B cell (primary cell): ENCODE measurements at regions not wholly inside any gene's neighbourhood (a gene's known extent, or its start where the extent isn't known, plus 50 kb on each side); places are given as distances from the start of the nearest gene placed in this dataset.

ENCODE experiments used
- ATAC-seq: fragments of 200-7000 bp; cut with Tn5 transposase; one replicate; pipeline ENCODE4 v1.10.0; 2021; ENCODE audit warnings: low read depth, mild to moderate bottlenecking, moderate number of reproducible peaks, moderate library complexity
- CTCF ChIA-PET: fragments of 350-600 bp; sonication (Branson Sonifier 250); formaldehyde crosslinking; loops from one replicate; lab custom pipeline; 2021; ENCODE audit warnings: antibody characterized with exemption, inconsistent platforms; lab: Charles Lee
- POLR2A ChIA-PET: fragments of 350-600 bp; sonication (Branson Sonifier 250); formaldehyde crosslinking; loops from one replicate; lab custom pipeline; 2021; ENCODE audit warnings: antibody characterized with exemption; lab: Charles Lee
- DNase-seq: peaks from one replicate; pipeline ENCODE4 v3.0.0; 2013
- H2AFZ ChIP-seq: 2 replicates; pipeline ENCODE4 v1.6.1; 2012; ENCODE audit warnings: mild to moderate bottlenecking, low read depth, low read length; ENCODE audit not compliant: insufficient read depth, poor library complexity, severe bottlenecking
- H3K27ac ChIP-seq, 2 donors: 1 replicate in 1 of 2; 2 replicates in 1 of 2; pipeline ENCODE4 v1.5.1; 2012 to 2013; ENCODE audit warnings: low read length in 2 of 2, mild to moderate bottlenecking in 2 of 2, moderate library complexity in 1 of 2
- H3K27me3 ChIP-seq, 4 experiments: fragments of 200-600 bp in 1 of 4; sonication (generic) in 1 of 4; replicated peaks in 1 of 4; 1 replicate in 2 of 4; 2 replicates in 2 of 4; pipeline versions ENCODE4 v1.6.1 to v1.7.0; 2013 to 2016; ENCODE audit warnings: low read length in 3 of 4, mild to moderate bottlenecking in 2 of 4, mixed read lengths in 1 of 4, moderate library complexity in 1 of 4; ENCODE audit not compliant: insufficient read depth in 4 of 4, control insufficient read depth in 3 of 4; ENCODE audit errors: control extremely low read depth in 1 of 4
- H3K36me3 ChIP-seq, 2 experiments: replicated peaks in 1 of 2; 1 replicate in 1 of 2; 2 replicates in 1 of 2; pipeline versions ENCODE4 v1.6.1 to v1.7.1; 2013; ENCODE audit warnings: low read length in 1 of 2; ENCODE audit not compliant: insufficient read depth in 2 of 2, control insufficient read depth in 1 of 2; ENCODE audit errors: control extremely low read depth in 1 of 2, extremely low read depth in 1 of 2
- H3K4me1 ChIP-seq, 2 donors: fragments of 200-600 bp in 1 of 2; sonication (generic) in 1 of 2; 1 replicate in 1 of 2; 2 replicates in 1 of 2; pipeline versions ENCODE4 v1.5.1 to v1.6.1; 2013 to 2017; ENCODE audit warnings: low read length in 2 of 2; ENCODE audit not compliant: control insufficient read depth in 2 of 2, insufficient read depth in 2 of 2
- H3K4me2 ChIP-seq: replicated peaks from 2 replicates; pipeline ENCODE3; 2012; ENCODE audit warnings: mild to moderate bottlenecking, low read depth, low read length; ENCODE audit not compliant: poor library complexity, severe bottlenecking
- H3K4me3 ChIP-seq, 5 experiments: fragments of 200-600 bp in 1 of 5; sonication (generic) in 1 of 5; 1 replicate in 3 of 5; 2 replicates in 2 of 5; pipeline versions ENCODE4 v1.5.1 to v1.7.0; 2011 to 2016; ENCODE audit warnings: low read length in 4 of 5, mild to moderate bottlenecking in 4 of 5, low read depth in 2 of 5, control low read depth in 1 of 5, moderate library complexity in 1 of 5; ENCODE audit not compliant: insufficient read depth in 1 of 5; ENCODE audit errors: control extremely low read depth in 1 of 5, extremely low read depth in 1 of 5
- H3K79me2 ChIP-seq: fragments of 200-600 bp; sonication (generic); one replicate; pipeline ENCODE4 v1.6.0; 2016; ENCODE audit warnings: low read length; ENCODE audit not compliant: control insufficient read depth, insufficient read depth
- H3K9ac ChIP-seq: fragments of 200-600 bp; sonication (generic); 2 replicates; pipeline ENCODE4 v1.6.1; 2017; ENCODE audit warnings: mild to moderate bottlenecking, low read length, moderate library complexity
- H3K9me3 ChIP-seq, 3 donors: one replicate each; pipeline versions ENCODE4 v1.6.1 to v1.7.1; 2013; ENCODE audit warnings: low read length in 2 of 3; ENCODE audit not compliant: control insufficient read depth in 2 of 3, insufficient read depth in 1 of 3; ENCODE audit errors: control extremely low read depth in 1 of 3
- H4K20me1 ChIP-seq: 2 replicates; pipeline ENCODE4 v1.6.0; 2012; ENCODE audit warnings: mild to moderate bottlenecking, low read length; ENCODE audit not compliant: insufficient read depth, control insufficient read depth, poor library complexity, severe bottlenecking
- H3K27ac Mint-ChIP-seq: one replicate; pipeline ENCODE4 v1.8.0; 2021; ENCODE audit warnings: mixed read lengths
- H3K27me3 Mint-ChIP-seq: one replicate; pipeline ENCODE4 v1.8.0; 2021; ENCODE audit warnings: mixed read lengths
- H3K4me1 Mint-ChIP-seq: one replicate; pipeline ENCODE4 v1.8.0; 2021; ENCODE audit warnings: mixed read lengths
- H3K4me3 Mint-ChIP-seq: one replicate; pipeline ENCODE4 v1.8.0; 2021; ENCODE audit warnings: mixed read lengths
- H3K9me3 Mint-ChIP-seq: one replicate; pipeline ENCODE4 v1.8.0; 2022; ENCODE audit warnings: mixed read lengths; ENCODE audit not compliant: insufficient read depth
- EZH2 ChIP-seq: IDR thresholded peaks from 2 replicates; pipeline ENCODE4 v1.6.1; 2012; ENCODE audit warnings: borderline replicate concordance, low read depth, mild to moderate bottlenecking, moderate library complexity, low read length; ENCODE audit not compliant: insufficient read depth, poor library complexity, severe bottlenecking
- WGBS: methylation state at CpG from one replicate; pipeline ENCODE4 v1.1.5; 2013; ENCODE audit warnings: missing lambda C conversion rate; ENCODE audit not compliant: insufficient coverage; 5-methylcytosine and 5-hydroxymethylcytosine counted together
- intact Hi-C: fragments of 100-400 bp; cut with micrococcal nuclease; formaldehyde crosslinking; loops from one replicate; pipeline ENCODE4 v1.10.0; 2022
- TF ChIP-seq, protein P1 (sequence below): fragments of 200-600 bp; IDR thresholded peaks from one replicate; pipeline ENCODE4 v1.8.0; 2022; ENCODE audit warnings: antibody characterized with exemption, mild to moderate bottlenecking

DNA sequence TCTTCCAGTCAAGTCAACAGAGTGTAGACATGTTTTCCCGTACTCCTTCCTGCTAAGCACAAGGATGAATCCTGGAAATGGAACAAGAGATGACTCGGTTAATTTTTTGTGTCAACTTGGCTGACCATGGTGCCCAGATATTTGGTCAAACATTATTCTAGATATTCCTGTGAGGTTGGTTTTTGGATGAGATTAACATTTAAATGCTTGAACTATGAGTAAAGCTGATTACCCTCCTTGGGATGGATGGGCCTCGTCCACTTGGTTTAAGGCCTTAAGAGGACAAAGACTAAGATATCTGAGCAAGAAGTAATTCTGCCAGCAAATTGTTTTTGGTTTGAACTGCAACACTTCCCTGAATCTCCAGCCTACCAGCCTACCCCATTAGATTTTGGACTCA is 338.1 kb upstream of the MSX2 start:
- 93% methylated on average over 2 of the region's 3 CpGs for WGBS
- H3K4me1 ChIP-seq, result no peaks in the 10 kb centered on the region
- no peak overlapping the region for H3K27ac Mint-ChIP-seq
- H3K36me3 ChIP-seq, result no peaks in the 10 kb centered on the region
- H4K20me1 ChIP-seq, result no peaks in the 10 kb centered on the region
- no peak for ATAC-seq
- H3K27ac ChIP-seq, result no peak overlapping the region
- H3K4me1 Mint-ChIP-seq, result no peaks in the 10 kb centered on the region
- H3K4me3 Mint-ChIP-seq, result no peak overlapping the region
- H3K9me3 Mint-ChIP-seq, result no peaks in the 10 kb centered on the region
- H3K4me3 ChIP-seq, result no peak overlapping the region
- no peak overlapping the region for H3K9ac ChIP-seq
- TF ChIP-seq, protein P1, sequence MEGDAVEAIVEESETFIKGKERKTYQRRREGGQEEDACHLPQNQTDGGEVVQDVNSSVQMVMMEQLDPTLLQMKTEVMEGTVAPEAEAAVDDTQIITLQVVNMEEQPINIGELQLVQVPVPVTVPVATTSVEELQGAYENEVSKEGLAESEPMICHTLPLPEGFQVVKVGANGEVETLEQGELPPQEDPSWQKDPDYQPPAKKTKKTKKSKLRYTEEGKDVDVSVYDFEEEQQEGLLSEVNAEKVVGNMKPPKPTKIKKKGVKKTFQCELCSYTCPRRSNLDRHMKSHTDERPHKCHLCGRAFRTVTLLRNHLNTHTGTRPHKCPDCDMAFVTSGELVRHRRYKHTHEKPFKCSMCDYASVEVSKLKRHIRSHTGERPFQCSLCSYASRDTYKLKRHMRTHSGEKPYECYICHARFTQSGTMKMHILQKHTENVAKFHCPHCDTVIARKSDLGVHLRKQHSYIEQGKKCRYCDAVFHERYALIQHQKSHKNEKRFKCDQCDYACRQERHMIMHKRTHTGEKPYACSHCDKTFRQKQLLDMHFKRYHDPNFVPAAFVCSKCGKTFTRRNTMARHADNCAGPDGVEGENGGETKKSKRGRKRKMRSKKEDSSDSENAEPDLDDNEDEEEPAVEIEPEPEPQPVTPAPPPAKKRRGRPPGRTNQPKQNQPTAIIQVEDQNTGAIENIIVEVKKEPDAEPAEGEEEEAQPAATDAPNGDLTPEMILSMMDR, result no peak
- no peak for TF ChIP-seq EZH2
- H3K79me2 ChIP-seq, result no peaks in the 10 kb centered on the region
- no peaks in the 10 kb centered on the region for H3K9me3 ChIP-seq
- intact Hi-C loops, result no loop called here
- H3K4me2 ChIP-seq, result no peak overlapping the region
- POLR2A ChIA-PET, result no interaction called here
- no peak for DNase-seq
- CTCF ChIA-PET, result no interaction called here
- H2AFZ ChIP-seq, result no peak overlapping the region
- H3K27me3 Mint-ChIP-seq, result peaks cover 10% of the 10 kb centered on the region
- H3K27me3 ChIP-seq, result peaks cover 0 to 5% (median 0%) of the 10 kb centered on the region in 4 experiments

DNA sequence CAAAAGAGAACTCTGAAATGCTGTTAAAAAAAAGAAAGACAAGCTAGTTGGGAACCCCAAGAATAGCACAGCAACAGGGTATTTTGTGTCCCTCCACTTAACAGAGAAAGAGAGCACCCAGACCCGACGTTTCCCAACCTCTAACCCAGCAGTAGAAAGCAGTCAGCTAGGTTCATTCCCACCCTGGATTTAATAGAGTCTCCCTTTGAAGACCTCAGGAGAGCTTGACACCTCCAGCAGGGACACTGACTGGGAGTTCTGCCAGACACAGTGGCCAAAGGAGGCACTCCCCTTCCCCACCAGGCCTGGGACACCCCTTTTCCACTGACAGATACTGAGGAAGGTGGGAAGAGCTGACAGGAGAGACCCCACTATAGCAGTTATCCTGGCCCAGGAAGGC is 337.5 kb upstream of the MSX2 start:
- no peaks in the 10 kb centered on the region for H3K9me3 ChIP-seq
- POLR2A ChIA-PET, result no interaction called here
- no peaks in the 10 kb centered on the region for H3K9me3 Mint-ChIP-seq
- H3K4me3 ChIP-seq, result no peak overlapping the region
- no peaks in the 10 kb centered on the region for H3K4me1 ChIP-seq
- no peaks in the 10 kb centered on the region for H4K20me1 ChIP-seq
- CTCF ChIA-PET, result no interaction called here
- H2AFZ ChIP-seq, result no peak overlapping the region
- DNase-seq (no peak), ATAC-seq (no peak)
- WGBS, result 67% methylated on average over 2 of the region's 2 CpGs
- H3K9ac ChIP-seq, result no peak overlapping the region
- H3K27ac ChIP-seq, result no peak overlapping the region
- no peak overlapping the region for H3K4me2 ChIP-seq
- no peaks in the 10 kb centered on the region for H3K36me3 ChIP-seq
- peaks cover 10% of the 10 kb centered on the region for H3K27me3 Mint-ChIP-seq
- H3K4me1 Mint-ChIP-seq, result no peaks in the 10 kb centered on the region
- peaks cover 0 to 5% (median 0%) of the 10 kb centered on the region in 4 experiments for H3K27me3 ChIP-seq
- intact Hi-C loops, result no loop called here
- no peak overlapping the region for H3K4me3 Mint-ChIP-seq
- TF ChIP-seq EZH2, result no peak
- TF ChIP-seq, protein P1, result no peak
- no peak overlapping the region for H3K27ac Mint-ChIP-seq
- H3K79me2 ChIP-seq, result no peaks in the 10 kb centered on the region
